Mesothelial cell of epicardium (in vitro differentiated cells): ENCODE measurements at regions not wholly inside any gene's neighbourhood (a gene's known extent, or its start where the extent isn't known, plus 50 kb on each side); places are given as distances from the start of the nearest gene placed in this dataset.

Source experiments
- DNase-seq, 2 experiments: peaks; one replicate each; pipeline ENCODE4 v3.0.0; 2021; ENCODE audit warnings: low spot score in 2 of 2; ENCODE audit not compliant: unreplicated experiment in 2 of 2
- H3K27ac Mint-ChIP-seq: 2 replicates; pipeline ENCODE4 v1.8.0; 2021; ENCODE audit warnings: mixed read lengths
- H3K27me3 Mint-ChIP-seq: 2 replicates; pipeline ENCODE4 v1.8.0; 2021; ENCODE audit warnings: low read depth, mixed read lengths
- H3K36me3 Mint-ChIP-seq: 2 replicates; pipeline ENCODE4 v1.8.0; 2021; ENCODE audit warnings: mixed read lengths
- H3K4me1 Mint-ChIP-seq: 2 replicates; pipeline ENCODE4 v1.8.0; 2021; ENCODE audit warnings: mixed read lengths
- H3K4me3 Mint-ChIP-seq: 2 replicates; pipeline ENCODE4 v1.8.0; 2021; ENCODE audit warnings: mild to moderate bottlenecking, moderate library complexity, mixed read lengths
- H3K9me3 Mint-ChIP-seq: 2 replicates; pipeline ENCODE4 v1.8.0; 2021; ENCODE audit warnings: mixed read lengths
- CTCF ChIP-seq: fragments of 200-600 bp; sonication (generic); IDR thresholded peaks from one replicate; pipeline ENCODE4 v1.5.0; 2021; ENCODE audit warnings: antibody characterized with exemption; ENCODE audit not compliant: unreplicated experiment

- Mint-ChIP-seq H3K9me3 (no peaks in the 10 kb centered on the region), H3K27ac (no peak overlapping the region), H3K4me3 (no peak overlapping the region), H3K4me1 (no peaks in the 10 kb centered on the region), H3K36me3 (no peaks in the 10 kb centered on the region), H3K27me3 (no peaks in the 10 kb centered on the region)
- DNase-seq: no peak
- TF ChIP-seq CTCF: no peak
These were observed 365.2 kb downstream of the TUSC7 start for GRCh38 chr3:117074826-117075225.

- Mint-ChIP-seq H3K4me1 (peaks cover 1% of the 10 kb centered on the region), H3K4me3 (no peak overlapping the region), H3K9me3 (no peaks in the 10 kb centered on the region)
These were observed 370.4 kb downstream of the TUSC7 start for GRCh38 chr3:117079997-117080396.

GRCh38 chr3:117080872-117081271, 371.3 kb downstream of the TUSC7 start:
- TF ChIP-seq CTCF: no peak
- no peak for DNase-seq
- Mint-ChIP-seq H3K27me3 (peaks cover 10% of the 10 kb centered on the region), H3K4me1 (peaks cover 3% of the 10 kb centered on the region), H3K4me3 (no peak overlapping the region), H3K27ac (no peak overlapping the region), H3K9me3 (no peaks in the 10 kb centered on the region), H3K36me3 (no peaks in the 10 kb centered on the region)

More at GRCh38 chr3:117079997-117080396, 370.4 kb downstream of the TUSC7 start:
- peaks cover 10% of the 10 kb centered on the region for H3K27me3 Mint-ChIP-seq
- H3K27ac Mint-ChIP-seq: no peak overlapping the region
- DNase-seq: no peak
- no peaks in the 10 kb centered on the region for H3K36me3 Mint-ChIP-seq
- no peak for TF ChIP-seq CTCF

GRCh38 chr3:117084277-117084676, 374.7 kb downstream of the TUSC7 start:
- Mint-ChIP-seq H3K36me3 (no peaks in the 10 kb centered on the region), H3K4me3 (no peak overlapping the region), H3K27ac (no peak overlapping the region), H3K9me3 (peaks cover 11% of the 10 kb centered on the region), H3K27me3 (peaks cover 10% of the 10 kb centered on the region), H3K4me1 (peaks cover 3% of the 10 kb centered on the region)
- TF ChIP-seq CTCF: no peak
- DNase-seq: no peak

GRCh38 chr3:117084739-117085270, 375.2 kb downstream of the TUSC7 start:
- peaks cover 3% of the 10 kb centered on the region for H3K4me1 Mint-ChIP-seq
- H3K27ac Mint-ChIP-seq: no peak overlapping the region
- H3K36me3 Mint-ChIP-seq: no peaks in the 10 kb centered on the region
- no peak overlapping the region for H3K4me3 Mint-ChIP-seq
- no peak for TF ChIP-seq CTCF
- H3K27me3 Mint-ChIP-seq: peaks cover 10% of the 10 kb centered on the region
- no peak for DNase-seq
- peaks cover 15% of the 10 kb centered on the region for H3K9me3 Mint-ChIP-seq

GRCh38 chr3:117091676-117092075, 382.1 kb downstream of the TUSC7 start:
- DNase-seq: no peak
- no peak for TF ChIP-seq CTCF
- H3K4me3 Mint-ChIP-seq: no peak overlapping the region
- no peaks in the 10 kb centered on the region for H3K36me3 Mint-ChIP-seq
- peaks cover 28% of the 10 kb centered on the region for H3K9me3 Mint-ChIP-seq
- no peak overlapping the region for H3K27ac Mint-ChIP-seq
- no peaks in the 10 kb centered on the region for H3K4me1 Mint-ChIP-seq
- H3K27me3 Mint-ChIP-seq: peaks cover 3% of the 10 kb centered on the region
